T47D (cell line): ENCODE measurements at regions not wholly inside any gene's neighbourhood (a gene's known extent, or its start where the extent isn't known, plus 50 kb on each side); places are given as distances from the start of the nearest gene placed in this dataset.

Experiments used
- DNase-seq, 2 experiments: peaks; one replicate each; pipeline versions ENCODE4 v3.0.0 to v3.0.0-alpha.2; 2011 to 2012; ENCODE audit warnings: low read depth in 1 of 2, low spot score in 1 of 2
- JUND ChIP-seq: IDR thresholded peaks from 2 replicates; pipeline ENCODE4 v1.6.1; 2012; ENCODE audit warnings: low read depth
- in situ Hi-C: cut with HindIII; loops from 2 replicates; pipeline ENCODE4 v1.10.0; 2016; ENCODE audit warnings: low sequenced_read_pairs, low pct_unique_long_range_greater_than_20kb

GRCh38 chr10:108905821-108906220, 1017.5 kb downstream of the XPNPEP1 start:
- in situ Hi-C loops: no loop called here
- TF ChIP-seq JUND: no peak
- DNase-seq: no peak

GRCh38 chr10:108905171-108905570, 1018.1 kb downstream of the XPNPEP1 start:
- in situ Hi-C loops: no loop called here
- no peak for TF ChIP-seq JUND

GRCh38 chr10:108904163-108904838, 1019.0 kb downstream of the XPNPEP1 start:
- no peak for TF ChIP-seq JUND
- no peak for DNase-seq

More at GRCh38 chr10:108905171-108905570, 1018.1 kb downstream of the XPNPEP1 start:
- DNase-seq: no peak

DNA sequence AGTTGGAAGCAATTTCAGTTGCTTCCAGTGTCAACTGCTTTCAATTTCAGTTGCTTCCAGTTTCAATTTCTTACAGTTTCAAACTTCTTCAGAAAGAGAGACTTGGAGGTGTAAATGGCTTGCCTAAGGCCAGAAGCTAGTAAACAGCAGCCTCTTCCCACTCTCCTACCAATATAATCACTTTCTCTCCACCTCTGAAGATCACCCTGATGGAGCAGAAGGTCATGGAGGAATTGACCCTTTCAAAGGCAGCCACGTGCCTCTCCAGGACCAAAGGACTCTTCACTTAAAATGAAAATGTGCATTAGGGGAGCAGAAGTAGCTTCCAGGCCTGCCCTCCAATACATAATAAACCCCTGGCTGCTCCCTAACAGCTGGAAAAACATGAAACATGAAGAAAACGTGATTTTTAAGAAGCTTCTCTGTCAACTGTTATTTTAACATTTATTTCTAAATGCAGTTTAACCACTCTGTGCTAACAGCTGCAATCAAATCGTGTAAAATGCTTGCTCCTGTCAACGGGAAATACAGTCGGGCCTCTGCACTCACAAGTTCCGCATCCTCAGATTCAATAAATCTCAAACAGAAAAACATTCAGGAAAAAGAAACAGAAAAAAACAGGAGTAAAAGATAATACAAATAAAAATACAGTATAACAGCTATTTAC, 1020.6 kb downstream of the XPNPEP1 start:
- no peak for TF ChIP-seq JUND
- no peak for DNase-seq
- in situ Hi-C loops: no loop called here

More at GRCh38 chr10:108904163-108904838, 1019.0 kb downstream of the XPNPEP1 start:
- in situ Hi-C loops: no loop called here

GRCh38 chr10:108901781-108902618, 1021.3 kb downstream of the XPNPEP1 start:
- in situ Hi-C loops: no loop called here
- no peak for TF ChIP-seq JUND
- no peak for DNase-seq

GRCh38 chr10:108899670-108900069, 1023.6 kb downstream of the XPNPEP1 start:
- no peak for TF ChIP-seq JUND
- in situ Hi-C loops: no loop called here
- no peak for DNase-seq

DNA sequence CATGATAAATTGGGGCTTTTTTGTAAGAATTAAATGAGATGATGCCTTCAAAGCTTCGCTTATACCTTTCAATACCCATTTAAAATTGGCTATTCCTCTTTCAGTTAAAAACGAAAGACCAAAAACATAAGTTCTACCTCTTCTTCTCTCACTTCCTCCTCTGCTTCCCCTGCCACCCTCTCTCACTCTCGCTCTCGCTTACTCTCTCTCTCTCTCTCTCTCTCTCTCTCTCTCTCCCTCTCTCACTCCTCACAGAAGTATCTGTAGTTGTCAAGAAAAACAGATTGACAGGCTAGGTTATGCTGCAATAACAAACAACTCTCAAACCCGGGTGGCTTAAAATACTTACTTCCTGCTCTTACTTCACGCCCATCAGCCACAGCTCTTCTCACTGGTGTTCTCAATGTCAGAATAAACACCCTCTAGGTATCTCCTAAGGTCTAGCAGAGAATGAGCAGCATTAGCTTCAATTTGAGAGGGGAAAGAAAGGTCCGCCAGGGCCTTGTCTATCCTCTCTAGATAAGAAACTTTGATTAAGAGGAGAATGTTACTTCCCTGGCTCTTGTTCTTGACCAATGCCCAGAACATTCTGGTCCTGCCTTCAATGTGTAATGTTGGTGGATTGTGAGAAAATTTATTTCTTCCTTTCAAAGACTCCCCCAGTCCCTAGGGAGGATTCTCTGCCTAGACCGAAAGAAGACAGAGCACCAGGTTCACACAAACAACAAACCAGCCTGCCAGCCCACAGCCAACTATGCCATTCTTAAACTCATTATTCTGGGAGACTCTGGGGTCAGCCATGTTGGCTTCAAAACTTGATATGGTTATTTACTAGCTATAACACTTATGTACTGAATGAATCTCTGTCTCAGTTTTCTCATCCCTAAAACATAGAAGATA, 1028.7 kb downstream of the XPNPEP1 start:
- in situ Hi-C loops: no loop called here
- no peak for DNase-seq
- no peak for TF ChIP-seq JUND

- in situ Hi-C loops: no loop called here
- TF ChIP-seq JUND: no peak
- DNase-seq: no peak
Measured at GRCh38 chr10:108877095-108877561, 1046.2 kb downstream of the XPNPEP1 start.

GRCh38 chr10:108872854-108873253, 1050.5 kb downstream of the XPNPEP1 start:
- in situ Hi-C loops: no loop called here
- no peak for TF ChIP-seq JUND
- no peak for DNase-seq

DNA sequence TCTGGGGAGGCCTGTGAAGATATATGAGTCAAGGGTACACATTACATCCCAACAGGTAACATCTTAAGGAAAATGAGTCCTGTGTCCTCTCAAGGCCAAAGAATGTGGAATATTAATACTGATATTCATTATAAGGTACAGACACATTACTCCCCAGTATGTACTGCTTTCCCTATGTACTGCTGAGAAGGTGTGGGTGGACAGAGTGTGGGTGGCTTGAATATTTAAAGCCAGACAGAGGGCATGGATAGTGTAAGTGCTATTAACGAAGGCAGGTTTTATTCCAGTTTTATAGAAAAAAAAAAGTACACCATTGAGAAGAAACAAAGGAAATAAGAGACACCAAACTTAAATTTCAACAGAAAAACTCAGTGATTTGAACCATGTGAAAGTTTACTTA, 1054.4 kb downstream of the XPNPEP1 start:
- in situ Hi-C loops: no loop called here
- DNase-seq: no peak
- no peak for TF ChIP-seq JUND

DNA sequence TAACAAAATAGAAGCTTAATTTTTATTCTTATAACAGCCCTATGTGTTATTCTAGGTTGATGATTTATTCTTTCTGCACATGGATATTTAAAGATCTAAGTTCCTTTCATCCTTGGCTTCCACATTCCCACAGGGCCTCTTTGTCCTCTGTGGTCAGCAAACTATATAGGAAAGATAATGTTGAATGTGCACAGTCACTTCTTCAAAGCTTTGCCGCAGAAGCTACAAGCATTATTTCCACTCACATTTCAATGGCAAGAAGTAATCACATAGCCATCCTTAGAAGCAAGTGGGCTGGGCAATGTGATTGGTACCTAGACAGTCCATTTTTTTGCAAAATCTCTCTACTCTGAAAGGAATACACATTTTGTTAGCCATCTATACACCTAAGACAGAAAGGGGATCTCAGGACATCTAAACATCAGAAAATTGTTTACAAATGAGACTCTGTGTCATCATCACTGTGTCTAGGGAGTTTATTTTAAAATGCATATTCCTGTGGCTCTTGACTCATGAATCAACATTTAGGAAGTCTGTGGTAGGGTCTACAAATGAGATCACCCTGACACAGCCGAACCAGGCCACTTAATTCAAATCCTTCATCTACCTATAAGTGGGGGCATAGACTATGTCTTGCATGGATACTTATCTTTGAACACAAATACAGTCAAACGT, 1060.5 kb downstream of the XPNPEP1 start:
- no peak for TF ChIP-seq JUND
- in situ Hi-C loops: no loop called here

More for the DNA sequence above, 1060.5 kb downstream of the XPNPEP1 start:
- no peak for DNase-seq
